Neural crest cell (in vitro differentiated cells): ENCODE measurements at regions not wholly inside any gene's neighbourhood (a gene's known extent, or its start where the extent isn't known, plus 50 kb on each side); places are given as distances from the start of the nearest gene placed in this dataset.

Source experiments
- DNase-seq: peaks from one replicate; pipeline ENCODE4 v3.0.0; 2021; ENCODE audit warnings: low read depth, mixed read lengths, low spot score
- H3K27ac Mint-ChIP-seq: one replicate; pipeline ENCODE4 v1.8.0; 2021; ENCODE audit warnings: mild to moderate bottlenecking, mixed read lengths; ENCODE audit not compliant: unreplicated experiment
- H3K27me3 Mint-ChIP-seq: 2 replicates; pipeline ENCODE4 v1.8.0; 2021; ENCODE audit warnings: low read depth, mild to moderate bottlenecking, mixed read lengths
- H3K36me3 Mint-ChIP-seq: 2 replicates; pipeline ENCODE4 v1.8.0; 2021; ENCODE audit warnings: low read depth, mild to moderate bottlenecking, mixed read lengths
- H3K4me1 Mint-ChIP-seq: 2 replicates; pipeline ENCODE4 v1.8.0; 2021; ENCODE audit warnings: mixed read lengths
- H3K4me3 Mint-ChIP-seq: one replicate; pipeline ENCODE4 v1.8.0; 2021; ENCODE audit warnings: mild to moderate bottlenecking, mixed read lengths
- H3K9me3 Mint-ChIP-seq: 2 replicates; pipeline ENCODE4 v1.8.0; 2021; ENCODE audit warnings: mixed read lengths
- TF ChIP-seq, protein P1 (sequence below): fragments of 200-600 bp; sonication (generic); conservative IDR thresholded peaks from 2 replicates; pipeline ENCODE4 v1.5.0; 2021; ENCODE audit warnings: antibody characterized with exemption, mild to moderate bottlenecking

DNA sequence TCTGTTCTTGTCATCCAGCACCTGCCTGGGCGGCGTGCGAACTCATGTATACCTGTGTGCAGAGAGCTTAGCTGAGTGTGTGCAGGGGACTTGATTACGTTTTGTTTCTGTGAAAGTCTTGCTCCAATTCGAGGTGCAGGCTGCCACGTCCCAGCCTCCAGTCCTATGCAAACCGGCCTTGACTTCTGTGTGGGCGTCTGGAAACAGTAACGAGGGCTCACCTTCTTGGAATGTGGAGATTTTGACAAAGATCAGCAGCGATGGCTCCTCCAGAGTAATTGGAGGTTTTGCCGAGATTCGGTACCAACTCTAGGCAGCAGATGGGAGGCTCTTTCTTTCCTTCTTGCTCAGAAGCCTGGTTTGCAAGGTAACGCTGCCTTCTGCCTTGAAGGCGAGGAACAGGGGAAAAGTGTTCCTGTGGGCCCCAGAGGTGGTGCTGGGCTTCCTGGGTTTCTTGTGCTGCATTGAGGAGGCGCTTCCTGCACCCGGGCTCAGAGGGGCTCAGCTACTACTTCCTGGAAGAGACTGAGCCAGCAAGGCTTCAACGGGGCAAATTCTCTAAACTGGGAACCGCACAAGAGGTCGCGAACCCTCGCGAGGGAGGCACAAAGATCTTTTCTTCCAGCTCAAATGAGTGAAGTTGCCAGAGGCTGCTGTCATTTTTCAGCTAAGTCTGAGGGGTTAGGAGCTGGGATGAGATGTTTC lies 249.0 kb downstream of the AACS start:
- TF ChIP-seq, protein P1, sequence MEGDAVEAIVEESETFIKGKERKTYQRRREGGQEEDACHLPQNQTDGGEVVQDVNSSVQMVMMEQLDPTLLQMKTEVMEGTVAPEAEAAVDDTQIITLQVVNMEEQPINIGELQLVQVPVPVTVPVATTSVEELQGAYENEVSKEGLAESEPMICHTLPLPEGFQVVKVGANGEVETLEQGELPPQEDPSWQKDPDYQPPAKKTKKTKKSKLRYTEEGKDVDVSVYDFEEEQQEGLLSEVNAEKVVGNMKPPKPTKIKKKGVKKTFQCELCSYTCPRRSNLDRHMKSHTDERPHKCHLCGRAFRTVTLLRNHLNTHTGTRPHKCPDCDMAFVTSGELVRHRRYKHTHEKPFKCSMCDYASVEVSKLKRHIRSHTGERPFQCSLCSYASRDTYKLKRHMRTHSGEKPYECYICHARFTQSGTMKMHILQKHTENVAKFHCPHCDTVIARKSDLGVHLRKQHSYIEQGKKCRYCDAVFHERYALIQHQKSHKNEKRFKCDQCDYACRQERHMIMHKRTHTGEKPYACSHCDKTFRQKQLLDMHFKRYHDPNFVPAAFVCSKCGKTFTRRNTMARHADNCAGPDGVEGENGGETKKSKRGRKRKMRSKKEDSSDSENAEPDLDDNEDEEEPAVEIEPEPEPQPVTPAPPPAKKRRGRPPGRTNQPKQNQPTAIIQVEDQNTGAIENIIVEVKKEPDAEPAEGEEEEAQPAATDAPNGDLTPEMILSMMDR = no peak
- peak; percentile 46 for DNase-seq

DNA sequence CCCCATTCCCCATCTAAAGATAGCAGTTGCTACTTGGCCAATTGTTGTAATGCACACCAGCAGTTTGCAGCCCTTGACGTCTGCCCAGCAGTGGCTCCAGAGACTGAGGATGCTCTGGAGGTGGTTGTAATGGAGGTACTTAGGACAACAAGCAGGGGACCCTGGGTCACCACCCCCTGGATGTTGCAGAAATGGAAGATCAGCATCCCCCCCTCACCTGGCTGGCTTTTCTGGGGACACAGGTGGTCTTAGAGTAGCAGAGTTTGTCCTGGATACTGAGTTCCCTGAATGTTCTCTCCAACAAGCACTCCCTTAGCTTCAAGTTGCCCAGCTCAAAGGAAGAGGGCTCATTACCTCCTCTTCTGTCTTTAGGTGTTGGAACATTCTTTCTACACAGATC lies 250.5 kb downstream of the AACS start:
- H3K27me3 Mint-ChIP-seq = peaks cover 7% of the 10 kb centered on the region
- no peaks in the 10 kb centered on the region for H3K9me3 Mint-ChIP-seq
- peaks cover 38% of the 10 kb centered on the region for H3K4me1 Mint-ChIP-seq
- no peak overlapping the region for H3K27ac Mint-ChIP-seq
- H3K4me3 Mint-ChIP-seq = no peak overlapping the region
- no peaks in the 10 kb centered on the region for H3K36me3 Mint-ChIP-seq
- DNase-seq = no peak
- TF ChIP-seq, protein P1 = no peak

More for the DNA sequence above, 249.0 kb downstream of the AACS start:
- no peaks in the 10 kb centered on the region for H3K36me3 Mint-ChIP-seq
- H3K9me3 Mint-ChIP-seq = peaks cover 2% of the 10 kb centered on the region
- peak overlapping the region; percentile 31 for H3K4me3 Mint-ChIP-seq
- H3K27me3 Mint-ChIP-seq = peaks cover 4% of the 10 kb centered on the region
- peak overlapping the region; percentile 65 for H3K27ac Mint-ChIP-seq
- peaks cover 37% of the 10 kb centered on the region for H3K4me1 Mint-ChIP-seq

DNA sequence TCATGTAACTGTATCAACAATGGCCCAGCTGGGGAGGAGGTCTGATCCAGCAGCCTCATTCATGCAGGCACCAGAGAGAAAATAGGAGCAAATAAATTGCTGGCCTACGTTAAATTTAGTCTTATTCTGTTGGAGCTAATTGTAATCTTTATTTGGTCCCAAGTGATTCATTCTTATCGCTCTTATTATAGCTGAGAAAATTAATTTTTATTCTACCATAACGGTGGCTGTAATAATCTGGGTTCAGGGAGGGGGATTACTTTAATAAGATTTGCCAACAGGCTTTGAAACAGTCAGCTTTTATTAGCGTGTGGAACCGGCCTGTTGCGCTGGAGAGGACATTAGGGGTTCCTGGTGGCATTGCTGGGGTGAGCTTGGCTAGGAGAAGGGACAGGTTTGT lies 254.9 kb downstream of the AACS start:
- Mint-ChIP-seq H3K9me3 (peaks cover 4% of the 10 kb centered on the region), H3K4me1 (peaks cover 29% of the 10 kb centered on the region), H3K27ac (peak overlapping the region; percentile 65), H3K27me3 (peaks cover 3% of the 10 kb centered on the region), H3K36me3 (peaks cover 3% of the 10 kb centered on the region), H3K4me3 (no peak overlapping the region)
- DNase-seq = no peak
- TF ChIP-seq, protein P1 = no peak

DNA sequence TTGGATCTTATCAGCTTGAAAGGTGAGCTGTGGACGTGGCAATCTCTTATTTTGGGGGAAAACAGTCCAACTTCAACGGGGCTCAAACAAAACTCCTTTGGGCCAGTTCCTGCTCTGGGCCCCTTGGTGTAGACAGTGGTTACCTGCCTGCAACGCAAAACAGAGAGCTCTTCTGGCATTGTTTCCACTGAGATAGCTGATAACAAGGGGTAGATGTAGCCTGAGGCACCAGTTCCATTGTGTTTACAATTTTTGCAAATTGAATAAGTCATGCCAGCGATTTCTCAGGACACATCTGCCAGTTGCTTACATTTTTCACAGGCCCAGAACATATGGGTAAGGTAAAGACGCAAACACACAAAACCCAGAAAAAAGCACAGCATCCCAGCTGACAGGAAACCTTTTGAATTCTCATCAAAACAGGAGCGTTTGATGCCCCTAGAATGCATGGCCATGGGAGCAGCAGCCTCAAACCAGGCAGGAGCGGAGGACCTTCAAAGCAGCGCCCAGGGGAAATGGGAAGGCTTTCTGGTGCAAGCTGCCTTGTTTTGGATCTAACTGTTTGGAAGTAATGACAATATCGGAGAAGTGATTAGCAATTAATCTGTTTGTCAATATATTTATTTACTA lies 259.7 kb downstream of the AACS start:
- no peak for DNase-seq
- TF ChIP-seq, protein P1 = no peak
- Mint-ChIP-seq H3K4me1 (peaks cover 64% of the 10 kb centered on the region), H3K4me3 (no peak overlapping the region), H3K9me3 (peaks cover 19% of the 10 kb centered on the region), H3K36me3 (peaks cover 7% of the 10 kb centered on the region), H3K27ac (no peak overlapping the region), H3K27me3 (peaks cover 3% of the 10 kb centered on the region)

DNA sequence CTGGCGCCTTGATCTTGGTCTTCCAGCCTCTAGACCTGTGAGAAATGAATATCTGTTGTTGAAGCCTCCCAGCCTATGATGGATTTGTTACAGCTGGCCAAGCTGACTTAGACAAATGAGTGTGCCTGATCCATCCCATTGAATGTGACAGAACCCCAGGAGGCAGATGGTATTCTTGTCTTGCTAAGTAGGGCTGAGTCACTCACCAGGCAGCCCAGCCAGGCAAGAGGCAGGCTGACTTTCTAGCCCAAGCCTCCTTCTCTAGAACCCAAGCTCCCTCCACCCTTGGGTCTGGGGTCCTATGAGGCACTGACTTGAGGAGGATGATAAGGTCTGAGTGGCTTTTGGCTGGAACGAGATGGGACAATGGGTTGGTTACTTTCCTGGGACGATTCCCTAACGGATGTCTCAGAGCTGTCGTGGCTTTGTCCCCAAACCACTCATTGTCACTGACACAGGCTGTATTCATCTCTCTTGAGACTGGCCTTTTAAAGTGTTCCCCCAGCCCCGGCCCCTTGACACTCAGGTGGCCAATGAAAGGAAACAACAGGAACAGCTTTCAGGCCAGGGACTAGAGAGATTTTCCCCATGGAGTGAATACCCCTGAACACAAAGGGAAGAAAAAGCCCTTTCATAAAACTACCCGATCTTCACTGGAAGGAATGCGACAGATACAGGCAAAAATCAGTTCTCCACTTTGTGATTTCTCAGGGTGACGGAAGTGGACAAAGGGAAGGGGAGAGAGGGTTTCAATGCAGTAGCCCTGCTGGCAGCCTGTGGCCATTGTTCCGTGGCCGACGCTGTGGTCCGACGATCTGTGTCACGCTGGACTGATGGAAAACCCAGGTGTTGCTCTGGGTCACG lies 264.2 kb downstream of the AACS start:
- Mint-ChIP-seq H3K27me3 (no peaks in the 10 kb centered on the region), H3K9me3 (peaks cover 15% of the 10 kb centered on the region), H3K4me3 (peak overlapping the region; percentile 69), H3K36me3 (peaks cover 4% of the 10 kb centered on the region), H3K4me1 (peaks cover 64% of the 10 kb centered on the region), H3K27ac (peak overlapping the region; percentile 86)
- TF ChIP-seq, protein P1 = no peak
- peak; percentile 28 for DNase-seq
